Osteoblast (primary cell): ENCODE measurements at regions not wholly inside any gene's neighbourhood (a gene's known extent, or its start where the extent isn't known, plus 50 kb on each side); places are given as distances from the start of the nearest gene placed in this dataset.

Experiments used
- DNase-seq: peaks from one replicate; pipeline ENCODE4 v3.0.0; 2011; ENCODE audit warnings: low spot score, mixed read lengths; ENCODE audit not compliant: insufficient read length; ENCODE audit errors: missing footprints
- H2AFZ ChIP-seq: 2 replicates; pipeline ENCODE4 v1.6.0; 2011; ENCODE audit warnings: mild to moderate bottlenecking, low read length
- H3K27ac ChIP-seq: 2 replicates; pipeline ENCODE4 v1.5.1; 2011; ENCODE audit warnings: mild to moderate bottlenecking, low read depth, low read length, moderate library complexity
- H3K27me3 ChIP-seq: 2 replicates; pipeline ENCODE4 v1.6.0; 2012; ENCODE audit warnings: mild to moderate bottlenecking, control low read depth, inconsistent platforms, low read length, moderate library complexity; ENCODE audit not compliant: insufficient read depth
- H3K36me3 ChIP-seq: 2 replicates; pipeline ENCODE4 v1.5.1; 2011; ENCODE audit warnings: mild to moderate bottlenecking, low read length, control low read depth, moderate library complexity; ENCODE audit not compliant: insufficient read depth
- H3K4me1 ChIP-seq: 2 replicates; pipeline ENCODE4 v1.5.1; 2011; ENCODE audit warnings: mild to moderate bottlenecking, low read length, control low read depth, moderate library complexity; ENCODE audit not compliant: insufficient read depth
- H3K4me2 ChIP-seq: 2 replicates; pipeline ENCODE4 v1.6.0; 2011; ENCODE audit warnings: mild to moderate bottlenecking, low read length; ENCODE audit not compliant: insufficient read depth
- H3K4me3 ChIP-seq: fragments of 200-600 bp; sonication (generic); 3 replicates; pipeline ENCODE4 v1.5.1; 2012; ENCODE audit warnings: mild to moderate bottlenecking, low read length, inconsistent platforms; ENCODE audit not compliant: insufficient read depth
- H3K79me2 ChIP-seq: 2 replicates; pipeline ENCODE4 v1.6.0; 2012; ENCODE audit warnings: mild to moderate bottlenecking, low read length, control low read depth, inconsistent platforms; ENCODE audit not compliant: insufficient read depth
- H3K9me3 ChIP-seq: 2 replicates; pipeline ENCODE4 v1.5.1; 2011; ENCODE audit warnings: low read depth, low read length, control low read depth
- H4K20me1 ChIP-seq: 2 replicates; pipeline ENCODE4 v1.6.0; 2012; ENCODE audit warnings: mild to moderate bottlenecking, low read length, control low read depth; ENCODE audit not compliant: insufficient read depth
- TF ChIP-seq, protein P1 (sequence below): IDR thresholded peaks from 2 replicates; pipeline ENCODE4 v1.5.1; 2011; ENCODE audit warnings: mild to moderate bottlenecking, low read depth, low read length, moderate library complexity; ENCODE audit errors: extremely low read depth

DNA sequence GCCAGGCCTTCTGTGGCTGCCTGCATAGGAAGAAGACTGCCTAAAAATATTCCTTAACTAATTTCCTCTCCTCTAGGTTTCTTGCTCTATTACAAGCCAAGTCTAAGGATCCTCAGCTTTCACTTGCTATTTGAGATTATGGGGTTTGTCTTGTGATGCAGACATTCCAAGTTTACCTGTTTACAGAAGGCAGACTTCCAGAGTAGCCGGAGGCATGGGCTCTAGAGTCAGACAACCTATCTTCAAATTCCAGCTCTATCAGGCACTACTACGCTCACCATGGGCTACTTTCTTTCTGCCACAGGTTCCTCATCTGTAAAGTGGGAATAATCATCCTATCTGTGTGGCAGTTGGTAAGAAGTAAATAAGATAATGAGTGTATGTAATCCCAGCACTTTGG is 95.6 kb upstream of the BCL6 start:
- H2AFZ ChIP-seq = no peak overlapping the region
- no peak for DNase-seq
- no peaks in the 10 kb centered on the region for H3K9me3 ChIP-seq
- no peak overlapping the region for H3K4me3 ChIP-seq
- no peaks in the 10 kb centered on the region for H3K27me3 ChIP-seq
- no peak overlapping the region for H3K27ac ChIP-seq
- peaks cover 12% of the 10 kb centered on the region for H3K4me1 ChIP-seq
- TF ChIP-seq, protein P1, sequence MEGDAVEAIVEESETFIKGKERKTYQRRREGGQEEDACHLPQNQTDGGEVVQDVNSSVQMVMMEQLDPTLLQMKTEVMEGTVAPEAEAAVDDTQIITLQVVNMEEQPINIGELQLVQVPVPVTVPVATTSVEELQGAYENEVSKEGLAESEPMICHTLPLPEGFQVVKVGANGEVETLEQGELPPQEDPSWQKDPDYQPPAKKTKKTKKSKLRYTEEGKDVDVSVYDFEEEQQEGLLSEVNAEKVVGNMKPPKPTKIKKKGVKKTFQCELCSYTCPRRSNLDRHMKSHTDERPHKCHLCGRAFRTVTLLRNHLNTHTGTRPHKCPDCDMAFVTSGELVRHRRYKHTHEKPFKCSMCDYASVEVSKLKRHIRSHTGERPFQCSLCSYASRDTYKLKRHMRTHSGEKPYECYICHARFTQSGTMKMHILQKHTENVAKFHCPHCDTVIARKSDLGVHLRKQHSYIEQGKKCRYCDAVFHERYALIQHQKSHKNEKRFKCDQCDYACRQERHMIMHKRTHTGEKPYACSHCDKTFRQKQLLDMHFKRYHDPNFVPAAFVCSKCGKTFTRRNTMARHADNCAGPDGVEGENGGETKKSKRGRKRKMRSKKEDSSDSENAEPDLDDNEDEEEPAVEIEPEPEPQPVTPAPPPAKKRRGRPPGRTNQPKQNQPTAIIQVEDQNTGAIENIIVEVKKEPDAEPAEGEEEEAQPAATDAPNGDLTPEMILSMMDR = no peak
- no peaks in the 10 kb centered on the region for H3K79me2 ChIP-seq
- no peaks in the 10 kb centered on the region for H4K20me1 ChIP-seq
- H3K4me2 ChIP-seq = no peak overlapping the region
- no peaks in the 10 kb centered on the region for H3K36me3 ChIP-seq

DNA sequence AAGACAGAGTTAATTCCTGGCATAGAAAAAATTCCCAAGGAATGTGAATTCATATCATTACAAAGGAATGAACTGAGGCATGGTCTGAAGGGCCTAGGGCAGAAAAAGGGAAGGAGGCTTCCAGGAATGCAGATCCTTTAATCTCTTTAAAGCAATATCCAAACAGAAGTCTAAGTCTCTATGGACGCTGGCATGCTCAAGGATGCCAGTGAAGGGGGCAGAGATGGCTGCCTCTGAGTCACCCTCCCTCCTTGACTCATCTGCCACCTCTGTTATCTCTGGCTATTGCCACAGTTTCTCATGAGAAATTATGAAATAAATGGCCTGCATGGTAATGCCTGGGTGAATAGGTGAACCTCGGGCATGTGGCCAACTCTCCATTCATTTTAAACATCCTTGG is 96.3 kb upstream of the BCL6 start:
- Histone ChIP-seq H3K27ac (no peak overlapping the region), H3K27me3 (no peaks in the 10 kb centered on the region), H3K9me3 (no peaks in the 10 kb centered on the region), H3K4me2 (no peak overlapping the region), H3K79me2 (no peaks in the 10 kb centered on the region), H4K20me1 (no peaks in the 10 kb centered on the region), H3K4me3 (no peak overlapping the region), H3K4me1 (peaks cover 12% of the 10 kb centered on the region), H3K36me3 (no peaks in the 10 kb centered on the region), H2AFZ (no peak overlapping the region)
- DNase-seq = peak; percentile 72
- TF ChIP-seq, protein P1 = no peak

DNA sequence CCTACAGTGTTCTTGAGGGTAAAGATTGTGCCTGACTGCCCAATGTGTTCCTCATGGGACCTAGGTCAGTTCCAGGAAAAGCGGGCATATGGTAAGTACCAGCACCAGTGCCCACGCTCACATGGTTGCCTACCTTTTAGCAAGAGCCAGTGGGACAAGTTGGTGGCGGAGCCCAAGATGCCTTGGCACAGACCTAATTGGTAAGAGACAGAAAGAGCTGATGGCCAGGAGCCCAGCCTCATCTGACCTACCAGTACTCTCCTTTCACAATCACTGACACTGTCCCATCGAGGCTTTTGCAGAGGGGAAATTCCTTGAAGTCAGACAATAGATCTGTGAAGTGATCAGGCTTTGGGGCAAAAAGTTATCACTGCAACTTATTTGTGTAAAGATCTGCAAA is 98.4 kb upstream of the BCL6 start:
- DNase-seq = no peak
- H3K4me3 ChIP-seq = no peak overlapping the region
- no peaks in the 10 kb centered on the region for H3K27me3 ChIP-seq
- H3K27ac ChIP-seq = no peak overlapping the region
- TF ChIP-seq, protein P1 = no peak
- no peaks in the 10 kb centered on the region for H3K36me3 ChIP-seq
- H2AFZ ChIP-seq = no peak overlapping the region
- no peaks in the 10 kb centered on the region for H3K79me2 ChIP-seq
- H4K20me1 ChIP-seq = no peaks in the 10 kb centered on the region
- no peak overlapping the region for H3K4me2 ChIP-seq
- H3K4me1 ChIP-seq = peaks cover 6% of the 10 kb centered on the region
- no peaks in the 10 kb centered on the region for H3K9me3 ChIP-seq

DNA sequence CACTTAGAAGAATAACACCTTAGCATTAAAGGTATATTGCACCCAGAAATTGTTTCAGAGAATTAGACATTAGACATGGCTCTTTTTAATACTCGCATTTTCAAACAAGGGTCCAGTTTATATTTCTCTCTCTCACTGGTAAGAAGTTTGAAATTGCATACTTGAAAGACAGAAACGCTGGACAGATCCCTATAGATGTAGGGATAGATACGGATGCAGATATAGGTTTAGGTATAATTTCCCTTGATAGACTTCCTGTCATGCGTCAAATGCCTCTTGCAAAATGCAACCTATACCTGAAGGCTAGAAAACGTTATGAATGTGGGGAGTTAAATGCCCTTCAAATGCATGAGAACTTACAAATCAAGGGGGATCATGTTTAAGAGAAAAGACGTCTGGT is 99.4 kb upstream of the BCL6 start:
- no peaks in the 10 kb centered on the region for H3K79me2 ChIP-seq
- H2AFZ ChIP-seq = no peak overlapping the region
- no peak overlapping the region for H3K27ac ChIP-seq
- H3K9me3 ChIP-seq = no peaks in the 10 kb centered on the region
- DNase-seq = no peak
- no peaks in the 10 kb centered on the region for H3K27me3 ChIP-seq
- H3K36me3 ChIP-seq = no peaks in the 10 kb centered on the region
- no peaks in the 10 kb centered on the region for H4K20me1 ChIP-seq
- H3K4me1 ChIP-seq = peaks cover 6% of the 10 kb centered on the region
- H3K4me3 ChIP-seq = no peak overlapping the region
- TF ChIP-seq, protein P1 = no peak
- H3K4me2 ChIP-seq = no peak overlapping the region
